Suprapubic skin (tissue), 4 donors: ENCODE measurements at regions not wholly inside any gene's neighbourhood (a gene's known extent, or its start where the extent isn't known, plus 50 kb on each side); places are given as distances from the start of the nearest gene placed in this dataset.
A peak's percentile ranks its signal among the peaks of the same experiment; 100 is the strongest.

ENCODE experiments used
- DNase-seq, 2 donors: peaks; one replicate each; pipeline ENCODE4 v3.0.0-alpha.2; 2019; ENCODE audit warnings: low spot score in 2 of 2
- H3K27ac ChIP-seq: fragments of 200-600 bp; sonication (generic); one replicate; pipeline ENCODE4 v1.5.1; 2019
- H3K27me3 ChIP-seq: fragments of 200-600 bp; sonication (generic); one replicate; pipeline ENCODE4 v1.5.1; 2019
- H3K36me3 ChIP-seq: fragments of 200-600 bp; sonication (generic); one replicate; pipeline ENCODE4 v1.5.1; 2019
- H3K4me1 ChIP-seq: fragments of 200-600 bp; sonication (generic); one replicate; pipeline ENCODE4 v1.5.1; 2019
- H3K4me3 ChIP-seq: fragments of 200-600 bp; sonication (generic); one replicate; pipeline ENCODE4 v1.5.1; 2019; ENCODE audit warnings: mild to moderate bottlenecking
- H3K9me3 ChIP-seq: fragments of 200-600 bp; sonication (generic); one replicate; pipeline ENCODE4 v1.5.1; 2019
- CTCF ChIP-seq, 2 donors: fragments of 200-600 bp in 1 of 2; fragments of 450-650 bp in 1 of 2; sonication (generic) in 1 of 2; IDR thresholded peaks; one replicate each; pipeline ENCODE4 v1.5.1; 2016 to 2019; ENCODE audit warnings: antibody characterized with exemption in 2 of 2, mild to moderate bottlenecking in 1 of 2, moderate library complexity in 1 of 2
- EP300 ChIP-seq: sonication (generic); formaldehyde crosslinking; IDR thresholded peaks from one replicate; pipeline ENCODE4 v1.6.1; 2017; ENCODE audit warnings: antibody characterized with exemption
- POLR2A ChIP-seq, 2 donors: fragments of 450-650 bp; IDR thresholded peaks; one replicate each; pipeline ENCODE4 v1.6.1; 2017; ENCODE audit warnings: antibody characterized with exemption in 2 of 2, mild to moderate bottlenecking in 2 of 2, moderate library complexity in 2 of 2
- POLR2AphosphoS5 ChIP-seq, 3 donors: sonication (generic); formaldehyde crosslinking; IDR thresholded peaks; one replicate each; pipeline ENCODE4 v1.6.1; 2017; ENCODE audit warnings: antibody characterized with exemption in 3 of 3
- WGBS: methylation state at CpG from one replicate; pipeline ENCODE4 v1.1.5; 2018; 5-methylcytosine and 5-hydroxymethylcytosine counted together

GRCh38 chr10:10848488-10849111, 169.1 kb upstream of the CELF2 start:
- Histone ChIP-seq H3K4me1 (peaks cover 4% of the 10 kb centered on the region), H3K27me3 (no peaks in the 10 kb centered on the region), H3K4me3 (no peak overlapping the region), H3K27ac (no peak overlapping the region), H3K9me3 (no peaks in the 10 kb centered on the region), H3K36me3 (no peaks in the 10 kb centered on the region)
- TF ChIP-seq CTCF (IDR thresholded peaks at IDR 0.05) = no peak
- no peak for TF ChIP-seq POLR2A (IDR thresholded peaks at IDR 0.05)
- TF ChIP-seq POLR2AphosphoS5 (IDR thresholded peaks at IDR 0.05) = no peak
- no peak for DNase-seq
- 96% methylated on average over 13 of the region's 13 CpGs for WGBS

DNA sequence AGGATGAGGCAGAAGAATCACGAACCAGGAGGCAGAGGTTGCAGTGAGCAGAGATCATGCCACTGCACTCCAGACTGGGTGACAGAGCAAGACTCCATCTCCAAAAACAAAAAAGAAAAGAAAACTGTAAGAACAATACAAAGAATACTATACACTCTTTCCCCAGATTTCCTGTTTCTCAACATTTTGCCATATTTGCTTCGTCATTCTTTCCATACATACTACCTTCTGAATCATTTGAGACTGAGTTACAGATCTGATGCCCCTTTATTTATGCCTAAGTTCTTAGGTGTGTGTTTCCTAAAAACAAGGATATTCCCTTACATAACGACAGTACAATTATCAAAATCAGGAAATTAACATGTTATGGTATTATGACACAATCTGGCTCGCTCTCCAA, 168.4 kb upstream of the CELF2 start:
- WGBS = 87% methylated on average over 4 of the region's 4 CpGs

GRCh38 chr10:10850214-10850613, 167.5 kb upstream of the CELF2 start:
- H3K4me3 ChIP-seq = no peak overlapping the region
- DNase-seq = no peak
- H3K27ac ChIP-seq = peak overlapping the region; percentile 16
- H3K36me3 ChIP-seq = no peaks in the 10 kb centered on the region
- H3K9me3 ChIP-seq = no peaks in the 10 kb centered on the region
- WGBS = 42% methylated on average over 3 of the region's 3 CpGs
- no peak for TF ChIP-seq CTCF (IDR thresholded peaks at IDR 0.05)
- no peak for TF ChIP-seq POLR2AphosphoS5 (IDR thresholded peaks at IDR 0.05)
- TF ChIP-seq POLR2A (IDR thresholded peaks at IDR 0.05) = peak in 1 of 2 donors; percentile 32
- TF ChIP-seq EP300 = no peak
- no peaks in the 10 kb centered on the region for H3K4me1 ChIP-seq
- H3K27me3 ChIP-seq = no peaks in the 10 kb centered on the region

More for the DNA sequence above, 168.4 kb upstream of the CELF2 start:
- Histone ChIP-seq H3K4me3 (no peak overlapping the region), H3K27ac (no peak overlapping the region), H3K4me1 (peaks cover 3% of the 10 kb centered on the region), H3K9me3 (no peaks in the 10 kb centered on the region), H3K27me3 (no peaks in the 10 kb centered on the region), H3K36me3 (no peaks in the 10 kb centered on the region)
- TF ChIP-seq CTCF (IDR thresholded peaks at IDR 0.05) (no peak), POLR2A (IDR thresholded peaks at IDR 0.05) (no peak), POLR2AphosphoS5 (IDR thresholded peaks at IDR 0.05) (no peak), EP300 (no peak)
- no peak for DNase-seq

- H3K27ac ChIP-seq = no peak overlapping the region
- H3K4me3 ChIP-seq = no peak overlapping the region
- H3K36me3 ChIP-seq = no peaks in the 10 kb centered on the region
- WGBS = 78% methylated on average over 4 of the region's 4 CpGs
- no peaks in the 10 kb centered on the region for H3K4me1 ChIP-seq
- no peak for TF ChIP-seq CTCF (IDR thresholded peaks at IDR 0.05)
- no peak for TF ChIP-seq POLR2A (IDR thresholded peaks at IDR 0.05)
- TF ChIP-seq POLR2AphosphoS5 (IDR thresholded peaks at IDR 0.05) = no peak
- TF ChIP-seq EP300 = no peak
- H3K9me3 ChIP-seq = no peaks in the 10 kb centered on the region
- no peak for DNase-seq
- no peaks in the 10 kb centered on the region for H3K27me3 ChIP-seq
These were observed 165.2 kb upstream of the CELF2 start for GRCh38 chr10:10852464-10852863.

- Histone ChIP-seq H3K27me3 (no peaks in the 10 kb centered on the region), H3K4me3 (no peak overlapping the region), H3K27ac (no peak overlapping the region), H3K9me3 (no peaks in the 10 kb centered on the region), H3K36me3 (no peaks in the 10 kb centered on the region), H3K4me1 (no peaks in the 10 kb centered on the region)
- TF ChIP-seq POLR2A (IDR thresholded peaks at IDR 0.05) = no peak
- no peak for TF ChIP-seq POLR2AphosphoS5 (IDR thresholded peaks at IDR 0.05)
- no peak for TF ChIP-seq CTCF (IDR thresholded peaks at IDR 0.05)
- TF ChIP-seq EP300 = no peak
- DNase-seq = no peak
- 99% methylated on average over 3 of the region's 3 CpGs for WGBS
These were observed 163.7 kb upstream of the CELF2 start for GRCh38 chr10:10853954-10854353.
